H4 (cell line): ENCODE measurements at regions not wholly inside any gene's neighbourhood (a gene's known extent, or its start where the extent isn't known, plus 50 kb on each side); places are given as distances from the start of the nearest gene placed in this dataset.
"Not testable (repeated sequence)": the region's sequence is repeated elsewhere in the genome, so short reads cannot be mapped to it uniquely, and the experiment has no call there.

ENCODE experiments used
- DNase-seq: peaks from one replicate; pipeline ENCODE4 v3.0.0-alpha.2; 2015; ENCODE audit warnings: low spot score

DNA sequence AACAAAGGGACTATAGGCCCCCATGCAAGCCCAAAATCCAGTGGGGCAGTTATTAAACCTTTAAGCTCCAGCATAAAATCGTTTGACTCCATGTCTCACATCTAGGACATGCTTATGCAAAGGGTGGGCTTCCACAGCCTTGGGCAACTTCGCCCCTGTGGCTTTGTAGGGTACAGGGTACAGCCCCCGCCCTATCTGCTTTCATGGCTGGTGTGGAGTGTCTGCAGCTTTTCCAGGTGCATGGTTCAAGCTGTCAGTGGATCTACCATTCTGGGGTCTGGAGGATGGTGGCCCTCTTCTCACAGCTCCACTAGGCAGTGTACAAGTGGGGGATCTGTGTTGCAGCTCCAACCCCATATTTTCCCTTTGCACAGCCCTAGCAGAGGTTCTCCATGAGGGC is 559.8 kb upstream of the TECRL start:
- no peak for DNase-seq

DNA sequence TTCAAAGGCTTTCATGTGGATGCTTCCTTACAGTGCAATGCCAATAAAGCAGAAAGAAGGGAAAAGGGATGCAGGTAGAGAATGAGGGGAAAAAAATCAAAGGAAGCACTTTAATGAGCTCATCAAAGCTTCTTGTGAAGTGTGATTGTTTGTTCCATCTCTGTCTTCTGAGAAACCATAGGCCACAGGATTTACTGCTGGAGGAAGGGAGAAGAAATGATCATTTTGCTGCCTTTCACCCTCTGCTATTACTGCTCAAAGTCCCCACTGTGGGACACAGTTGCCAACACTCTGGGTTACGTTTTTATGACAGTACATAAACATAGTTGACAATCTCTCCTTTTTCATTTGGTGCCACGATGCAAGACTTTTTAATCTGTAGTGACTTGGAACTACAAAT is 558.0 kb upstream of the TECRL start:
- DNase-seq: no peak

DNA sequence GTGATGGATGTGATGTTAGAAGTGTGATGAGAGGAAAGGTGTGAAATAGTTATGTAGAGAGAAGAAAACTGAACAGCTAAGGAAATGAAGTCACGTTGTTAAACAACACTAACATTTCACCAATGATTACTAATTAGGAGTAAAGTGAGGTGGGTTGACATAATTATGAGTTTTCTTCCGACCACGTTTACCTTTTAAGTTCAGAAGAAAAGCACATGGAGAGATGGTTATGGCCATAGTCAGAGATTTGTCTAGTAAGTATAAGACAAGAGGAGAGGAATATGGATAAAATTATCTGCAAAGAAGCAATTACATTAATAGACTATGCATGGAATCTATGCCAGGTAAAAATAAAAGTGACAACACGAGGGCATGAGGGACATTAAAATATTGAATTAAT is 551.3 kb upstream of the TECRL start:
- no peak for DNase-seq

DNA sequence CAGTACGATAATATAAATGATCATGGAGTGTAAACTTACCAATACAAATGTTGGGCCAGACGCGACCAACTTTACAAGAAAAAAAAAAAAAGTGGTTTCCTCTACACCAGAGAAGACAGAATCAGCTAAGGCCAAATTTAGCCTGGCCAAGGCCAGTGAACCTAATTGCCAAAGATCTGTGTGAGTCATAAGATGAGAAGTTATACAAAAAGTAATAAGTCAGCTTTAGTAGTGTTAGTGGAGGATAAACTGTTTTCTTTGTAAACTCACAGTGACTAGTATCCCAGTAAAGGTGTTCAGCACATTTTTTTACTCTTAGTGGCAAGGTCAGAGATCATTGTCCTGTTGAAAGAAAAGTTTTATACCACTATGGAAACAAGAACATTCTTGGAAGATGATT is 531.4 kb upstream of the TECRL start:
- DNase-seq: peak; percentile 53

DNA sequence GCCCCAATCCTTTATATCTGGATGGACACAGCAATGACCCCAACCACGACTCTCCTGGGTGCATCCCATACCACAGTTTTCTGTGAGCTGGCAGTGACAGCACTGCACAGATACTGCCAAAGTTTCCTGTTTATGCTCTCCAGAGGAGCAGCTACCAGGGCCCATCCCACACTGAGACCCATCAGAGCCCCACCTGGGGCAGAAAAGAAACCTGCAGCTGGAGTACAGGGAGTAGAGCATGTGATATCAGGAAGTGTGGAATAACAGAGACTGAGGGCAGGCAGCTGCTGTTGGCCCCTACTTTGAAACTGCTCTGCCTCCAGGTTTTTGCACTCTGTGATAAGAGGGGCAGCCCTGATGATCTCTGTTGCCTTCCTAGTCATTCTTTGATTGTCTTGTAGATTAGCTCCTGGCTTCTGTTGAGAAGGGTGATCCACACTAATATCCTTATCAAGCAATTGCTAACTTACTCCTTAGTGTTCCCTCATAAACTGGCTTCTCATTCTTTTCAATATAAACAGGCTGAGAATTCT is 526.3 kb upstream of the TECRL start:
- DNase-seq: no peak

DNA sequence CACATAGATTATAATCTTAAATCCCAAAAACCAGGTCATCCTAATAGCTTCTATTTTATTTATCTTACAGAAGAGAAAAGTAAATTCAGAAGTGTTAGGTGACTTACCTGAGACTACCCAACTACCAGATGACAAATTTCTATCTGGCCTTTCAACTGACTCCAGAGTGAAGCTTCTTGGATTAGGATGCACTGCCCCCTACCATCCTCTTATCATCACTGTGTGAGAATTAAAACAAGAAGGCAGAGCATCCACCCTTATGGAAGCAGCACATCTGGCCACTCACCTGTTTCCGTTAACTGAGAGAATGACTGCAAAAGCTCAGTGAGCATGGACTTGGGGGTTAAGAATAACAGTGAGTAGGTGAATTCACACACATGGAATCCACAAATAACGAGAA is 502.6 kb upstream of the TECRL start:
- DNase-seq: no peak

DNA sequence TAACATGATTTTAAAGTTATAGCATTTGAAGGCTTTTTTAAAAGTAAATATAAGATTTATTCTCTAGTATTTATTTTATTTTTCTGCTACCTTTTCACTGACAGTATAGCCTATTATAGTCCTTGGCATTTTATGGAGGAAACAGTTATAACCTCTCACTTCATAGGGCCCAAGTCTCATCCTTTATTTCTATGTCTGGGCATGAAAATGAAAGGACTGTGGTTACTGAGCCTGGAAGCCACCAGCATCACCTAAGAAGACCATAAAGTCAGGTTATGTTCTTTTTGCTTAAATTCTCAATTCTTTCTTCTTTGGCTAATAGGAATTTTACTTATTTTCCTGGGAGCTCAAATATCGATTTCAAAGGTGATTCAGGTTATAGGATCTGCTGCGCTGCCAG is 494.7 kb upstream of the TECRL start:
- DNase-seq: no peak

DNA sequence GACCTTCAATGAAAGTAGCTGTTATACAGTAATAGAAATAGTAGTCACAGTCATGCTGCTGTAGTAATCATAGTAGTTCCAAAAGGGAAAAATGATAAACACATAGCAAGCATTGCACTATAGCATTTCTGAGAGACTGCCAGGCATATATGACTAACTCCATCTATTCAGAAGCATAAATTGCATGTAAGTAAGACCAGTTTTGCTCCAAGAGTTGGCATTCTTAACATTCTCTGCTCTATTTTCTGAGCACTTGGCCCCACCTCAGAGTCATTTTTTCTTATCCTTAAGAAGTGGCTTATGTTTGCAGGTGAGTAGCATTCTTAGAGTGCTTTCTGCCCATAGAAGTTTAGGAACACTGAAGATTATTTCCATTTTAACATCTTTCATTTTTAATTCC is 490.3 kb upstream of the TECRL start:
- no peak for DNase-seq

DNA sequence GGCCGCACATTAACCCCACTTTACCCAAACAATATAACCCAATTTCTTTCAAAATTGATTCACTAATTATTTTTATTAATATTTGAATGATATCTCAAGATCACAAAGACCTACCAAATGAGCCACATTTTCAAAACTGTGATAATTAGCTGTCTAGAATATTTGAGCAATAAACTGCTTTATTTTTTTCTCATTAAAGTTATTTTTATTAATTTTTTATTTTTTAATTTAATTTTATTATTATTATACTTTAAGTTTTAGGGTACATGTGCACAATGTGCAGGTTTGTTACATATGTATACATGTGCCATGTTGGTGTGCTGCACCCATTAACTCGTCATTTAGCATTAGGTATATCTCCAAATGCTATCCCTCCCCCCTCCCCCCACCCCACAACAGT is 489.8 kb upstream of the TECRL start:
- DNase-seq: not testable (repeated sequence)

DNA sequence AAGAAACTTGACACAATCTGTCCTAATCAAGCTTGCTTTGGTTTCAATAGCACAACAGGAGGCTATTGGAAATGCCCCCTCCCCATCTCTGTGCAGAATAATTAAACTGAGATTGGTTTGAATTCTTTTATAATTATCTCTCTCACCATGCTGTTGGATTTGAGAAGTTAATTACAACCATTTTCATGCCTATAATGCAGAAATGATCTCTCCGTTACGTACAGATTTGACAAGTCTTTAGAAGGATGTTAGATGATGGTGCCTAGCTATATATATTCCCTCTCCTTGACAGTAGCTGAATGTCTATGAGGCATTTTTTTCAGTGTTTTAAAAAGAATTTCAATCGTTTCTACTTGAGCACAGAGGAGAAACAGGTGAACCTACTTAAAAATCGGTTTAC is 488.4 kb upstream of the TECRL start:
- DNase-seq: no peak

DNA sequence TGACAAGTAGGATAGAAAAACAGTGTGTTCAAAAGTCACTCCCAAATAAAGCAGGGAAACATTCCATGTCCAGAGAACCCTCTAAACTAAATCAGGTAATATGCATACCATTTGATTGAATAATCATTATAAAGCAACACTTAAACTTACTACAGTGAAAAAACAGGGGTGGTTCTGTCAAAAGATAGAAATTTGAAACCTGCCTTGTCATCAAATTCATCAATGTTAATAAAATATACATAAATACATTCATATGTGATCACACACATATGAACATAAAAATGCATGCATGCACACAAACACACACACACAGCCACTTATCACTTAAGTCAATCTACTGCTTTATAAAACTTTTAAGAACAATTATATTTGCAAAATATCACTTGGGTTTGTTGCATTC is 485.8 kb upstream of the TECRL start:
- no peak for DNase-seq

DNA sequence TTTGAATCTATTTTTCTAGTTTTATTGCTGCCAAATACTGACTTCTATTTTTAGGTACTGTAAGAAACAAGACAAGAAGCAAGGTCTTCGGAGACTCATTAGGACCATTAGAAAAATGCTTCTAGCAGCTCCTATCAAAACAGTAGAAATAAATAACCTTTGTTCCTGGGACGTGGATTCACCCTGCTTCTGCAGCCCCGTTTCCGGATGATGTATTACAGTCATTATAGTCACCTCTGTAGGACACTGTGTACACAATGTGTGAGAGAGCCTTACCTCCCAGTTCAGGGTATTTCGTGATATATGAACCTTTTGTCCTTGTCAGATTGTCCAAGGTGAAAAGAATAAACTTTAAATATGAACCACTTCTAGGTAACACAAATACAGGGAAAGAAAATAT is 484.0 kb upstream of the TECRL start:
- DNase-seq: no peak

DNA sequence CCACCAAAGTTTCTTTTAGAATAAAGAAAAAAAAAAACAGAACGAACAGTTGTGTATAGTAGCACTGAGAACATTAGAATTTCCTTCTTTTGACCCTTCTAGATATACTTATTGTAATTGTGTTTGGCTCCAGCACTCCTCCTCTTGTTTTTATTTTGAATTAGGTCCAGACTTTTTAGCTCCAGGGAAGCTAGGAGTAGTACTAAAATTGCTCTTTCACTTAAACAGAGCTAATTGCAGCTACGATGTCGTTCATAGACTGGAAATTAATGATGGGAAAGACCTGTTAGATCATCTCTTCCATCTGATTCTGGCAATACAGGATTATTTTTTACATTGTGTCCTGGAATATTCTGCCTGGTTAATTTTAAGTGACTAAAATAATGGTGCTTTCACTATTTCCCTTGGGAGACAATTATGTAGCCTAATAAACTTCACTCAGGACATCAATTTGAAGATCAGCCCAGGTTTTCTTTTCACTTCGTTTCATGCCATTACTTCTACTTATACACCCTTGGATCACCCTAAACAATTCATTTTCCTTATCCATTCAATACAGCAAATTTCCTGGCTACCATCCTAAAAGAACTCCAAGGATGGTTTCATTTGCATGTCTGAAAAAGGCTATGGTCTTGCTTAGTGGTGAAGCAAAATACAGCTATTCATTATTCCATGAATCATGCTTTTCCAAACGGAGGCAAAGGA is 480.8 kb upstream of the TECRL start:
- DNase-seq: no peak

DNA sequence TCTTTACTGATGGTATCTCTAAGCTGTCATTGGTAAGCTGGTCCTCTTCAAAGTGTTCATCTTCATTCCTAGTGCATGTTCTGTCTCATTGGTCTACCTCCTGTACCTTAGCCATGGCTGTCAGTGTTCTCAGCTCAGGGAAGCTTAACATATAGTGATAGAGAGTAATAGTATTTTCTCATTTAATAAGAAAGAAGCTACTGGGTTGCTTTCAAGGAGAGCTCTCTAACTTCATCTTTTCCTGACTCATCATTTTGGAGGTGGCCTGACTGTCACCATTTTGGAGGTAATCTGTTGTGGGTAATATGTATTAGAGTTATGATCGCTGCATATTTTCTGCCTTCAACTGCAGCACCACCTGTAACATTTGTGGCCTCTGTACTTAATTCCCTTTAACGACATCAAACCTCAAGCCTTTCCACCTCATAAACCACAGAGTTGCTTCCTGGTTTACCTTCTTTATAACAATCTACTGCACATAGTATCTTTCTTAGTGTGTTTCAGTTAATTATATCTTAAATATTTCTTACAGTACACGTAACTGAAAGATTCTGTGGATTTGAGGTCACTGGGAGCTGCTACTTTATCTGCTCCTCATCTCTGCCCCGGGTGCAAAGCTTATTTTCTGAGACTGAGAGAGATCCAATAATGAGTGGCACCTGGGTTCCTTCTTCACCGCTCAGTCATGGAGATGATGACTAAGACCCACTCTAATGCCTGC is 474.0 kb upstream of the TECRL start:
- no peak for DNase-seq

DNA sequence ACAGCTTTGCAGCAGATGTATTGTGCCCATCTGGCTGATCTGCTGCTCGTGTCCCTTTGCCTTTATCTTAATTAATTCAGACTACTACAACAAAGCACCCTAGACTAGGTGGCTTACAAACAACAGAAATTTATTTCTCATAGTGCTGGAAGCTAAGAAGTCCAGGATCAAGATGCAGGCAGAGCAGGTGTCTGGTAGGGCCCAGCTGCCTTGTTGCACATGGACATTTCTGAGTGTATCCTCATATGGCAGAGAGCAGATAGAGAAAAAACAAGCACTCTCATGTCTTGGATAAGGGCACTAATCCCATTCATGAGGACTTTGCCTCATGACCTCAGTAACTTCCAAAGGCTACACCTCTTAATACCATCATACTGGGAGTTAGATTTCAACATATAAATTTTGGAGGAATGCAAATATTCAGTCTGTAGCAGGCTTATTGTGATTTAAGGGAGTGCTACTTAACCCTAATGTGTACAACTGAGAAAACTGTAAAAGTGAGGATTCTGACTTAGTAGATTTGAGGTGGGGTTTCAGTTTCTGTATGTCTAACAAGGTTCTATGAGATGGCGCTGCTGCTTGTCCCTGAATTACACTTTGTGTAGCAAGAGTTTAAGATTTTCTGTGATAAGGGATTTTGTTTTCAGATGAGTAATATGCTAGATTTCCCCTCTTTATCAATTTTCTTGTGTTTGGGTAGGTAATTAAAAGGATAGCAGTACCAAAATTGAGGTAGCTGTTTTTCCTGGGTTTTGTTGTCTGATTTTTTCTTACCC is 473.2 kb upstream of the TECRL start:
- DNase-seq: no peak

DNA sequence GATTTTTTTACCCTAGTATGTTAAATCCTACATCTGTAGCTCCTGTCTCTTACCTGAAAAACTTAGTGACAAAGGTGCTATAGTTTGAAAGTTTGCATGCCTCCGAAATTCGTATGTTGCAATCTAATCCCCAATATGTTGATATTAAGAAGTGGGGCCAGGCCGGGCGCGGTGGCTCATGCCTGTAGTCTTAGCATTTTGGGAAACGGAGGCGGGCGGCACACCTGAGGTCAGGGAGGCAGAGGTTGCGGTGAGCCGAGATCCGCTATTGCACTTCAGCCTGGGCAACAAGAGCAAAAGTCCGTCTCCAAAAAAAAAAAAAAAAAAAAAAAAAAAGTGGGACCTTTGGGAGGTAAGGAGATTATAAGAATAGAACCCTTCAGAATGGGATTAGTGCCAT is 471.3 kb upstream of the TECRL start:
- no peak for DNase-seq

DNA sequence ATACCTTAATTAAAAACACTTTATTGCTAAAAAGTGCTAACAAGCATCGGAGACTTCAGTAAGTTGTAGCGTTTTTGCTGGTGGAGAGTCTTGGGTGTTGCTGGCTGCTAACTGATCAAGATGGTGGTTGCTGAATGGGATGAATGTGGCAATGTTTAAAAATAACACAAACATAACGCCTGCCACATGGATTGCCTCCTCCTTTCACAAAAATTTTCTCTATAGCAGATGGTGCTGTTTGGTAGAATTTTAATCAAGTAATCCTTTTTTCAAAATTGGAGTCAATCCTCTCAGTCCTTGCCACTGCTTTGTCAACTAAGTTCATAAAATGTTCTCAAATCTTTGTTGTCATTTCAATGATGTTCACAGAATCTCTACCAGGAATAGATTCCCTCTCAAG is 466.8 kb upstream of the TECRL start:
- DNase-seq: no peak

DNA sequence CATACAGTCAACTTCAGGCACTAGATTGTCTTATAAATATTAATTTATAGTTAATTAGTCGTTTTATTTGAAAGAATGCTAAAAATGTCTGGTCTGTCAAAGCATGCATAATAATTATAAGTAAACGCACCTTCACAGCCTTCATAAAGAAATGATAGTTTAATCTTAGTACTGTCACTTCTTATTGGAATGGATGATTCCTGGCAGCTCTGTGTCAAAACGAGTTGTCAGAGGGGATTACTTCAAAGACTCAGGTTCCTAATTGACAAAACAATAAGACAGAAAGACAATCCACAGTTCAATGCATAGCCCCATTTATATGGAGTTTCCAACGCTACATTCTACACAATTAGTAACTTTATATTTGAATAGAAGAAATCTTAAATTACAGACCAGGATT is 461.3 kb upstream of the TECRL start:
- no peak for DNase-seq

DNA sequence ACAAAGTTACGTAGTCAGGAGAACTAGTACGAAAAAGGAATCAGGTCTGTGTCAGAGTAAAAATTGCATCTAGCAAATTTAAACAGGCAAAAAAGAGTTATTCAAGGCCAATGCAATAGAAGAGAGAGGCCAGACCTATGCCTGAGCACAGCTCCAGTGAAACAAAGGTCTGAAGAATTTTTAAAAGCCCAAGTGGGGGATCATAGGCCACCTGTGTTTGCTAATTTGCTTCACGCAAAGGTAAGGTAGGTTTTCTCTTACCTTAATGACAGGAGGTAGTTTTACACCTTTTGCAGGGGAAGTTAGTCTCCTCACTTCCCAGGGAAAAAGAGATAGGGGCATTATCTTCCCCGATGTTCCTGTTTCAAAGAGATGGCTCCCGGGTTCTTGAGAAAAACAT is 448.6 kb upstream of the TECRL start:
- no peak for DNase-seq

DNA sequence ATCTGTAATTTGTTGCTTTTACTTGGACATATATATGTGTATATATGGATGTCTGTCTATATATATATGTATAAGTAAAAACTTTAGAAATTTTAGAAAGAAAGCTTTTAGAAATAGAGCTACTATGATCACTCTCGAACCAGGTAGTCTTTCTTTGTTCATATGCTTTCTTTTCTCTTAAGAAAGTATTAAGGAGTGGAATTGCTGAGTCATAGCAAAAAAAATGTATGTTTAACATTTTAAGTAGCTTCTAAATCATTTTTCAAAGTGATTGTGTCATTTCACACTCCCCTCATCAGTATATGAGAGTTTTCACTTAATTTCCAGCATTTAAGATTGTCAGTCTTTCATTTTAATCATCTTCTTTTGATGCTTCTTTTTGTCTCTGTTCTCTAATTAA is 447.9 kb upstream of the TECRL start:
- no peak for DNase-seq

DNA sequence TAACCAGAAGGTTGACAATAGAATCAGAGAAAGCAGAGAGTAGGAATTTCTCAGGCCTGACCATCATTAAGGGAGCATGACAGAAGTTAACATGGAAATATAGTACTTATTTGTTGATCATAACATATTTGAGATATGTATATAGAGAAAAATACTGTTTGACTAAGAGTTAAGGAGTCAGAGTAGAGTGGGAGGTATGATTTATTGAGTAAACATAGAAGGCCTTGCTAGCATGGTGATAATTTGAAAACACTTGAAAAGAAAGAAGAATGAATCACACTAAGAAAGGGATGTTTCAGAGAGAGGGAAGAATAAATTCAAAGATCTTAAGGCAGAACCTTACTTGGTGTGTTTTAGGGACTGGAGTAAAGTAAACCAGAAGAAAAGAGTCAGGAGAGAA is 437.2 kb upstream of the TECRL start:
- DNase-seq: no peak

DNA sequence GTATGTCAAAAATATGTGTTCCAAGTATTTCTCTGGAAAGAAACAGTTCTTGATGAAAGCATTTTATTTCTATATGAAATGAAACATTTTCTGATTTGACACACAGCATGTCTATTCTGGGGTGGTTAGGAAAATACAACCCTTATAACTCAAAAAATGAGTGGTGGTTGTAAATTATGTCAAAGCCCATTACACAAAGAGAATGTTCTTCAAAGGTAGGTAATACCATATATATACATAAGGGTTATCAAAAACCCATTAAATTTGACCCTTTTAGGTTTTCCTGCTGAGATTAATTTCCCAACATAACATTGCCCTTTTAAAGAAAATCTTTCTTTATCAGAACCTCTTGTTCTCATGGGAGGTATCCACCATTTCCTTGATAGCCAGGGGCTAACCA is 420.5 kb upstream of the TECRL start:
- no peak for DNase-seq

DNA sequence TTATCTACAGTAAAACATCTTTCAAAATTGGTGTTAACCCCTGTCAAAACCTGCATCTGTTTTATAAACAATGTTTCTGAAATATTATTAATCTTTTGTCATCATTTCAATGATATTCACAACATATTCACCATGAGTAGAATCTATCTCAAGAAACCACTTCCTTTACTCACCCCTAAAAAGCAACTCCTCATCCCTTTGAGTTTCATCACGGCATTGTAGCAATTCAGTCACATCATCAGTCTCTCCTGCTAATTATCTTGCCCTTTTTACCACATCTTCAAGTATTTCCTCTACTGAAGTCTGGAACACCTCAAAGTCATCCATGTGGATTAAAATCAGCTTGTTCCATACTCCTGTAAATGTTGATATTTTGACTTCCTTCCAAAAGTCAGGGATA is 415.3 kb upstream of the TECRL start:
- no peak for DNase-seq
